Transverse colon (tissue), 4 donors: ENCODE measurements at regions not wholly inside any gene's neighbourhood (a gene's known extent, or its start where the extent isn't known, plus 50 kb on each side); places are given as distances from the start of the nearest gene placed in this dataset.

Experiments
- EP300 ChIP-seq: sonication (generic); formaldehyde crosslinking; IDR thresholded peaks from one replicate; pipeline ENCODE4 v1.6.1; 2017; ENCODE audit warnings: antibody characterized with exemption, low read depth
- POLR2A ChIP-seq: fragments of 450-650 bp; IDR thresholded peaks from one replicate; pipeline ENCODE4 v1.6.1; 2016; ENCODE audit warnings: antibody characterized with exemption, mild to moderate bottlenecking, moderate library complexity
- POLR2AphosphoS5 ChIP-seq, 3 donors: sonication (generic); formaldehyde crosslinking; IDR thresholded peaks; one replicate each; pipeline ENCODE4 v1.6.1; 2016; ENCODE audit warnings: antibody characterized with exemption in 3 of 3
- TF ChIP-seq, protein P1 (sequence below), 5 experiments: fragments of 200-600 bp in 3 of 5; fragments of 450-650 bp in 2 of 5; sonication (generic) in 3 of 5; IDR thresholded peaks; 1 replicate in 2 of 5; 2 replicates in 3 of 5; pipeline ENCODE4 v1.5.1; 2016 to 2017; ENCODE audit warnings: antibody characterized with exemption in 5 of 5, inconsistent platforms in 3 of 5, mild to moderate bottlenecking in 2 of 5, moderate library complexity in 1 of 5

DNA sequence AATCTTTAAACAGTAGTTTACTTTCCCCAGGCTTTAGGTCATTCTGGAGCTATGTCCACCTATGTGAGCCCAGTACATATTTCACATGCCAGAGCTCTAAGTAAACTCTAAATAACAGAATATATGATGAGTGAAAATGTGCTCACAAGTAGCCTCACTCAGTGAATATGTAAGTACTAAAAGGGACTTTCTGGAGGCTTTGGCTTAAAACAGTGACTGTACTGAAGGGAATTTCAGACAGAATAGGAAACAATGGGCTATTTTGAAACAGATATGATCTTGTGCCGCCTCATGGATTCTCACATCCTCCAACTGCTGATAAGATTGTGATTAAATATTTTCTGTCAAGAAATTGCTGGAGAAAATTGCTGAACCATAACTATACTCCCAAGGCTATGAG is 747.9 kb downstream of the SOCS6 start:
- TF ChIP-seq POLR2A (no peak), POLR2AphosphoS5 (IDR thresholded peaks at IDR 0.05) (no peak), EP300 (no peak)
- TF ChIP-seq, protein P1, sequence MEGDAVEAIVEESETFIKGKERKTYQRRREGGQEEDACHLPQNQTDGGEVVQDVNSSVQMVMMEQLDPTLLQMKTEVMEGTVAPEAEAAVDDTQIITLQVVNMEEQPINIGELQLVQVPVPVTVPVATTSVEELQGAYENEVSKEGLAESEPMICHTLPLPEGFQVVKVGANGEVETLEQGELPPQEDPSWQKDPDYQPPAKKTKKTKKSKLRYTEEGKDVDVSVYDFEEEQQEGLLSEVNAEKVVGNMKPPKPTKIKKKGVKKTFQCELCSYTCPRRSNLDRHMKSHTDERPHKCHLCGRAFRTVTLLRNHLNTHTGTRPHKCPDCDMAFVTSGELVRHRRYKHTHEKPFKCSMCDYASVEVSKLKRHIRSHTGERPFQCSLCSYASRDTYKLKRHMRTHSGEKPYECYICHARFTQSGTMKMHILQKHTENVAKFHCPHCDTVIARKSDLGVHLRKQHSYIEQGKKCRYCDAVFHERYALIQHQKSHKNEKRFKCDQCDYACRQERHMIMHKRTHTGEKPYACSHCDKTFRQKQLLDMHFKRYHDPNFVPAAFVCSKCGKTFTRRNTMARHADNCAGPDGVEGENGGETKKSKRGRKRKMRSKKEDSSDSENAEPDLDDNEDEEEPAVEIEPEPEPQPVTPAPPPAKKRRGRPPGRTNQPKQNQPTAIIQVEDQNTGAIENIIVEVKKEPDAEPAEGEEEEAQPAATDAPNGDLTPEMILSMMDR (IDR thresholded peaks at IDR 0.05): no peak
